Mammary epithelial cell (primary cell): ENCODE measurements at regions not wholly inside any gene's neighbourhood (a gene's known extent, or its start where the extent isn't known, plus 50 kb on each side); places are given as distances from the start of the nearest gene placed in this dataset.

Experiments
- EZH2 ChIP-seq: IDR thresholded peaks from 2 replicates; pipeline ENCODE4 v1.6.1; 2012; ENCODE audit warnings: low read length, inconsistent platforms, borderline replicate concordance
- TF ChIP-seq, protein P1 (sequence below), 2 donors: IDR thresholded peaks in 1 of 2; conservative IDR thresholded peaks in 1 of 2; 2 replicates each; pipeline ENCODE4 v1.5.1; 2011 to 2012; ENCODE audit warnings: inconsistent platforms in 2 of 2, low read length in 2 of 2, mild to moderate bottlenecking in 2 of 2, control low read depth in 1 of 2, low read depth in 1 of 2; ENCODE audit not compliant: insufficient read depth in 1 of 2; ENCODE audit errors: extremely low read depth in 1 of 2

DNA sequence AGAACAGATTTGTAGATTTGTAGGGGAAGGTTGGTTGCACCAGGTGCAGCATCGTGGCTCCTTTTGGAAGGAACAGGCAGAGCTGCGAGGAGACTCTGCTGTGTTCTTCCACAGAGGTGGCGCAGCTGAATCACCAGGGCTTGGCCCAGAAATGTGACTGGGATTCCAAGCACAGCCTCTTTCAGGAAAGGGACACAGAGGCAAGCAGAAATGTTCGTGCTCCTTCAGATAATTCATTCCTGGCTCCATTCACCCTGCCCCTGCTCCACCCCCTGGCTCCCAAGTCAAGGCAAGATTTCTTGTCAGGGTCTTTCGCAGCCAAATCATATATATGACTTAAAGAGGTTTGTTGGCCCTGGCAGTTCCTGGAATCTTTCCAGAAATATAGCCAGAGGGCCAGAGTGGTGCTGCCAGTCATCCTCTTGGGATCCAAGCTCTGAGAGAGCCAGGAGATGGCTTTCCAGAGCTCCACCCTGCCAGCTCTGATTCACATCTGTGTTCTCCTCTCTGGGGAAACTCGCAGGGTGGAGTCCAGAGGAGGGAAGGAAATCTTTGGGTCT is 203.9 kb upstream of the TANK start:
- TF ChIP-seq, protein P1, sequence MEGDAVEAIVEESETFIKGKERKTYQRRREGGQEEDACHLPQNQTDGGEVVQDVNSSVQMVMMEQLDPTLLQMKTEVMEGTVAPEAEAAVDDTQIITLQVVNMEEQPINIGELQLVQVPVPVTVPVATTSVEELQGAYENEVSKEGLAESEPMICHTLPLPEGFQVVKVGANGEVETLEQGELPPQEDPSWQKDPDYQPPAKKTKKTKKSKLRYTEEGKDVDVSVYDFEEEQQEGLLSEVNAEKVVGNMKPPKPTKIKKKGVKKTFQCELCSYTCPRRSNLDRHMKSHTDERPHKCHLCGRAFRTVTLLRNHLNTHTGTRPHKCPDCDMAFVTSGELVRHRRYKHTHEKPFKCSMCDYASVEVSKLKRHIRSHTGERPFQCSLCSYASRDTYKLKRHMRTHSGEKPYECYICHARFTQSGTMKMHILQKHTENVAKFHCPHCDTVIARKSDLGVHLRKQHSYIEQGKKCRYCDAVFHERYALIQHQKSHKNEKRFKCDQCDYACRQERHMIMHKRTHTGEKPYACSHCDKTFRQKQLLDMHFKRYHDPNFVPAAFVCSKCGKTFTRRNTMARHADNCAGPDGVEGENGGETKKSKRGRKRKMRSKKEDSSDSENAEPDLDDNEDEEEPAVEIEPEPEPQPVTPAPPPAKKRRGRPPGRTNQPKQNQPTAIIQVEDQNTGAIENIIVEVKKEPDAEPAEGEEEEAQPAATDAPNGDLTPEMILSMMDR (conservative IDR thresholded peaks at IDR 0.05 in 1 of 2, IDR thresholded peaks at IDR 0.05 in 1 of 2; ENCODE audit: extremely low read depth in 1 of 2, insufficient read depth in 1 of 2, low read depth in 1 of 2, low read length in 2 of 2), result no peak
- TF ChIP-seq EZH2, result no peak
